ENCODE measurements at regions not wholly inside any gene's neighbourhood (a gene's known extent, or its start where the extent isn't known, plus 50 kb on each side); places are given as distances from the start of the nearest gene placed in this dataset.
"Not testable (repeated sequence)": the region's sequence is repeated elsewhere in the genome, so short reads cannot be mapped to it uniquely, and the experiment has no call there.

GRCh38 chr5:98187945-98188344 lies 585.5 kb upstream of the RGMB start:
- TF ChIP-seq, protein P1, sequence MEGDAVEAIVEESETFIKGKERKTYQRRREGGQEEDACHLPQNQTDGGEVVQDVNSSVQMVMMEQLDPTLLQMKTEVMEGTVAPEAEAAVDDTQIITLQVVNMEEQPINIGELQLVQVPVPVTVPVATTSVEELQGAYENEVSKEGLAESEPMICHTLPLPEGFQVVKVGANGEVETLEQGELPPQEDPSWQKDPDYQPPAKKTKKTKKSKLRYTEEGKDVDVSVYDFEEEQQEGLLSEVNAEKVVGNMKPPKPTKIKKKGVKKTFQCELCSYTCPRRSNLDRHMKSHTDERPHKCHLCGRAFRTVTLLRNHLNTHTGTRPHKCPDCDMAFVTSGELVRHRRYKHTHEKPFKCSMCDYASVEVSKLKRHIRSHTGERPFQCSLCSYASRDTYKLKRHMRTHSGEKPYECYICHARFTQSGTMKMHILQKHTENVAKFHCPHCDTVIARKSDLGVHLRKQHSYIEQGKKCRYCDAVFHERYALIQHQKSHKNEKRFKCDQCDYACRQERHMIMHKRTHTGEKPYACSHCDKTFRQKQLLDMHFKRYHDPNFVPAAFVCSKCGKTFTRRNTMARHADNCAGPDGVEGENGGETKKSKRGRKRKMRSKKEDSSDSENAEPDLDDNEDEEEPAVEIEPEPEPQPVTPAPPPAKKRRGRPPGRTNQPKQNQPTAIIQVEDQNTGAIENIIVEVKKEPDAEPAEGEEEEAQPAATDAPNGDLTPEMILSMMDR (conservative IDR thresholded peaks at IDR 0.05; ENCODE audit: low read depth, low read length) = no peak
- no peak for TF ChIP-seq EZH2 (IDR thresholded peaks at IDR 0.05; ENCODE audit: borderline replicate concordance, low read depth, low read length, poor library complexity, severe bottlenecking)
- Histone ChIP-seq H3K4me1 (ENCODE audit: insufficient read depth, low read length, poor library complexity, severe bottlenecking) (no peaks in the 10 kb centered on the region), H3K27ac (ENCODE audit: low read depth, low read length, poor library complexity, severe bottlenecking) (no peak overlapping the region), H3K4me3 (ENCODE audit: low read depth, low read length, poor library complexity, severe bottlenecking) (no peak overlapping the region), H3K36me3 (ENCODE audit: insufficient read depth, low read length, poor library complexity, severe bottlenecking) (no peaks in the 10 kb centered on the region), H3K27me3 (replicated peaks; ENCODE audit: insufficient read depth, low read depth, low read length, poor library complexity) (no peaks in the 10 kb centered on the region), H3K9me3 (ENCODE audit: low read depth, low read length, poor library complexity, severe bottlenecking) (no peaks in the 10 kb centered on the region)
- DNase-seq (ENCODE audit: low spot score) = no peak
- POLR2A ChIA-PET (ENCODE audit: low non-redundant PET) = no interaction called here
- BruUV-seq (replicated peaks) = no TSS peak
- CTCF ChIA-PET = no interaction called here
- intact Hi-C loops (cut with micrococcal nuclease; ENCODE audit: unreplicated experiment) = no loop called here

DNA sequence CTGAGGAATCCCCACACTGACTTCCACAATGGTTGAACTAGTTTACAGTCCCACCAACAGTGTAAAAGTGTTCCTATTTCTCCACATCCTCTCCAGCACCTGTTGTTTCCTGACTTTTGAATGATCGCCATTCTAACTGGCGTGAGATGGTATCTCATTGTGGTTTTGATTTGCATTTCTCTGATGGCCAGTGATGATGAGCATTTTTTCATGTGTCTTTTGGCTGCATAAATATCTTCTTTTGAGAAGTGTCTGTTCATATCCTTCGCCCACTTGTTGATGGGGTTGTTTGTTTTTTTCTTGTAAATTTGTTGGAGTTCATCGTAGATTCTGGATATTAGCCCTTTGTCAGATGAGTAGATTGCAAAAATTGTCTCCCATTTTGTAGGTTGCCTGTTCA lies 583.1 kb upstream of the RGMB start:
- CTCF ChIA-PET; H3K27ac ChIP-seq (ENCODE audit: low read depth, low read length, poor library complexity, severe bottlenecking); POLR2A ChIA-PET (ENCODE audit: low non-redundant PET); H3K27me3 ChIP-seq (replicated peaks; ENCODE audit: insufficient read depth, low read depth, low read length, poor library complexity); H3K9me3 ChIP-seq (ENCODE audit: low read depth, low read length, poor library complexity, severe bottlenecking); H3K4me1 ChIP-seq (ENCODE audit: insufficient read depth, low read length, poor library complexity, severe bottlenecking); BruUV-seq (replicated peaks); H3K4me3 ChIP-seq (ENCODE audit: low read depth, low read length, poor library complexity, severe bottlenecking); intact Hi-C loops (cut with micrococcal nuclease; ENCODE audit: unreplicated experiment); H3K36me3 ChIP-seq (ENCODE audit: insufficient read depth, low read length, poor library complexity, severe bottlenecking); DNase-seq (ENCODE audit: low spot score): not testable (repeated sequence)

- H3K27ac ChIP-seq (ENCODE audit: low read depth, low read length, poor library complexity, severe bottlenecking) = no peak overlapping the region
- intact Hi-C loops (cut with micrococcal nuclease; ENCODE audit: unreplicated experiment) = no loop called here
Observed at GRCh38 chr5:98193921-98194760, 579.3 kb upstream of the RGMB start.

More at GRCh38 chr5:98193921-98194760, 579.3 kb upstream of the RGMB start:
- Histone ChIP-seq H3K4me3 (ENCODE audit: low read depth, low read length, poor library complexity, severe bottlenecking) (no peak overlapping the region), H3K4me1 (ENCODE audit: insufficient read depth, low read length, poor library complexity, severe bottlenecking) (no peaks in the 10 kb centered on the region), H3K27me3 (replicated peaks; ENCODE audit: insufficient read depth, low read depth, low read length, poor library complexity) (no peaks in the 10 kb centered on the region), H3K9me3 (ENCODE audit: low read depth, low read length, poor library complexity, severe bottlenecking) (no peaks in the 10 kb centered on the region), H3K36me3 (ENCODE audit: insufficient read depth, low read length, poor library complexity, severe bottlenecking) (no peaks in the 10 kb centered on the region)
- ChIA-PET CTCF (no interaction called here), POLR2A (ENCODE audit: low non-redundant PET) (no interaction called here)
- BruUV-seq (replicated peaks) = no TSS peak
- no peak for DNase-seq (ENCODE audit: low spot score)
- TF ChIP-seq EZH2 (IDR thresholded peaks at IDR 0.05; ENCODE audit: borderline replicate concordance, low read depth, low read length, poor library complexity, severe bottlenecking) = no peak
- TF ChIP-seq, protein P1 (conservative IDR thresholded peaks at IDR 0.05; ENCODE audit: low read depth, low read length) = no peak
